BE2C (cell line): ENCODE measurements at regions not wholly inside any gene's neighbourhood (a gene's known extent, or its start where the extent isn't known, plus 50 kb on each side); places are given as distances from the start of the nearest gene placed in this dataset.

ENCODE experiments used
- DNase-seq: peaks from one replicate; pipeline ENCODE4 v3.0.0-alpha.2; 2020
- H3K27me3 ChIP-seq: fragments of 250-450 bp; sonication (Bioruptor Pico); 2 replicates; pipeline ENCODE4 v1.5.1; 2020; ENCODE audit warnings: mild to moderate bottlenecking
- H3K36me3 ChIP-seq: fragments of 250-450 bp; sonication (Bioruptor Pico); 2 replicates; pipeline ENCODE4 v1.5.1; 2020; ENCODE audit warnings: mild to moderate bottlenecking
- H3K4me1 ChIP-seq: fragments of 250-450 bp; sonication (Bioruptor Pico); 2 replicates; pipeline ENCODE4 v1.5.1; 2020
- H3K4me3 ChIP-seq: 2 replicates; pipeline ENCODE4 v1.5.1; 2011; ENCODE audit warnings: low read depth, low read length
- H3K9me3 ChIP-seq: fragments of 250-450 bp; sonication (Bioruptor Pico); 2 replicates; pipeline ENCODE4 v1.5.1; 2020
- TF ChIP-seq, protein P1 (sequence below): IDR thresholded peaks from 2 replicates; pipeline ENCODE4 v1.5.1; 2012; ENCODE audit warnings: mild to moderate bottlenecking, low read depth, low read length

DNA sequence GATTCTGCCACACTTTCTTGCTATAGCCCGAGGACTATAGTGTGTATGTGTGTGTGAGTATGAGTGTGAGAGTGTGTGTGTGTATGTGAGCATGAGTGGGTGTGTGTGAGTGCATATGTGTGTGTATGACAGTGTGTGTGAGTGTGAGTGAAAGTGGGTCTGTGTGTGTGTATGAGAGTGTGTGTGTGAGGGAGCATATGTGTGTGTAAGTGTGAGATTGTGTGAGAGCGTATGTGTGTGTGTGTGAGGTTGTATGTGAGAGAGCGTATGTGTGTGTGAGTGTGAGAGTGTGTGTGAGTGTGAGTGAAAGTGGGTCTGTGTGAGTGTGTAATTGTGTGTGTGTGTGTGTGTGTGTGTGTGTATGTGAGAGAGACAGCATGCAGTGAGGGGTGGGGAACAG, 89.0 kb upstream of the ACSL3 start:
- Histone ChIP-seq H3K9me3 (no peaks in the 10 kb centered on the region), H3K4me3 (no peak overlapping the region), H3K36me3 (no peaks in the 10 kb centered on the region), H3K4me1 (no peaks in the 10 kb centered on the region; the same call in 1 of the 2 replicates), H3K27me3 (no peaks in the 10 kb centered on the region)
- TF ChIP-seq, protein P1, sequence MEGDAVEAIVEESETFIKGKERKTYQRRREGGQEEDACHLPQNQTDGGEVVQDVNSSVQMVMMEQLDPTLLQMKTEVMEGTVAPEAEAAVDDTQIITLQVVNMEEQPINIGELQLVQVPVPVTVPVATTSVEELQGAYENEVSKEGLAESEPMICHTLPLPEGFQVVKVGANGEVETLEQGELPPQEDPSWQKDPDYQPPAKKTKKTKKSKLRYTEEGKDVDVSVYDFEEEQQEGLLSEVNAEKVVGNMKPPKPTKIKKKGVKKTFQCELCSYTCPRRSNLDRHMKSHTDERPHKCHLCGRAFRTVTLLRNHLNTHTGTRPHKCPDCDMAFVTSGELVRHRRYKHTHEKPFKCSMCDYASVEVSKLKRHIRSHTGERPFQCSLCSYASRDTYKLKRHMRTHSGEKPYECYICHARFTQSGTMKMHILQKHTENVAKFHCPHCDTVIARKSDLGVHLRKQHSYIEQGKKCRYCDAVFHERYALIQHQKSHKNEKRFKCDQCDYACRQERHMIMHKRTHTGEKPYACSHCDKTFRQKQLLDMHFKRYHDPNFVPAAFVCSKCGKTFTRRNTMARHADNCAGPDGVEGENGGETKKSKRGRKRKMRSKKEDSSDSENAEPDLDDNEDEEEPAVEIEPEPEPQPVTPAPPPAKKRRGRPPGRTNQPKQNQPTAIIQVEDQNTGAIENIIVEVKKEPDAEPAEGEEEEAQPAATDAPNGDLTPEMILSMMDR: no peak
- no peak for DNase-seq

DNA sequence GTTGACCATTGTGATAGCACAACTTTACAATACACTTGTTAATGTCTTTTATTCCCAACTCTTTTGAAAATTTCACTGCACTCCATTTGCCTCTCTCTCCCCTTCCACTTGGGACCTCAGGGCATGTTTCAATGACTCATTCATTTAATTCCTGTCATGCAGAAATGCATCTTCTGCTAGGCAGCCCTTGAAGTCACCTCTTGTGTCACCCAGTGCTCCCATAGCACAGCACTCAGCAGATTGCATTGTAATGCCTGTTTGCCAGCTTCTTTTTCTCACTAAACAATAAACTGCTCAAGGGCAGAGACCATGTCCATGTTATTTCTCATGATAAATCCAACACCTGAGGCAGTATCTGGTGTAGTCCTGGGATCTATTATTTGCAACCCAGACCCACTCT, 85.9 kb upstream of the ACSL3 start:
- DNase-seq: peak; percentile 42

DNA sequence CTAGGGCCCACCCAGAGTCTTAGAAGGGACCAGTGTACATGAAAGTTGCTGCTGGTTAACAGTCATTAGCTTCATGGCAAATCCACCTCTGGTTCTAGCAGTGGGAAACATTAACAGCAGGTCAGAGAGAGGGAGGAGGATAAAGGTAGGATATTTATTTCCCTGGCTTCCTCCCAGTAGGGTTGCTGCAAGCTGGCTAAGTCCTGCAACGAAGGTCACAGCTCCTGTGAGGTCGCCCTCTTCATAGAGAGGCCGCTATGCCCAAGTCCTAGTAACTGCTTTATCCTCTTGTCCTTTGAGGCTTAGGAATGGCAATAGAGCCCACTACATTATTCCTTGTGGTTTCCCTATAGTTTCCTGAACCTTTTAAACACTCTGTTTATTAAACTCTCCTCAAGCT, 84.0 kb upstream of the ACSL3 start:
- H3K4me3 ChIP-seq: no peak overlapping the region
- H3K36me3 ChIP-seq: no peaks in the 10 kb centered on the region
- no peaks in the 10 kb centered on the region for H3K9me3 ChIP-seq
- H3K4me1 ChIP-seq: no peaks in the 10 kb centered on the region; the same call in 1 of the 2 replicates
- no peak for DNase-seq
- no peaks in the 10 kb centered on the region for H3K27me3 ChIP-seq
- TF ChIP-seq, protein P1: no peak

More for the DNA sequence above, 85.9 kb upstream of the ACSL3 start:
- Histone ChIP-seq H3K4me3 (no peak overlapping the region), H3K9me3 (no peaks in the 10 kb centered on the region), H3K27me3 (no peaks in the 10 kb centered on the region), H3K4me1 (no peaks in the 10 kb centered on the region; the same call in 1 of the 2 replicates), H3K36me3 (no peaks in the 10 kb centered on the region)
- TF ChIP-seq, protein P1: no peak

DNA sequence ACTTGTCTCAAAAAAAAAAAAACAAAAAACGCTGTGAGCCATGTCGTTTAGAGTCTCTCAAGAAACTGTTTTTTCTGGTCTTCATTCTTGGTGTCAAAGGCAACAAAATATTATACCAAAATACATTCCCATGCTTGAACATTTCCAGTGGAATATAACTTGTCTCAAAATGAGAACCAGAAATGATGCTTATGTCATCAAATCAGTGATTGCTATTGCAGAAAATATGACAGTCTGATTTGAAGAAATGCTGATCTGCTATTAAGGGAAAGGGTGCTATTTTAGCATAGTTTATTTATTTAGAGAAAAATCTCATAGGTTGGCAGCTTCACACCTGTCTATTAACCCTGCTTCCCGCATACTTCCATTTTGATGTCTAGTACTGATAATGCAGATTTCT, 82.4 kb upstream of the ACSL3 start:
- H3K4me3 ChIP-seq: no peak overlapping the region
- no peaks in the 10 kb centered on the region for H3K27me3 ChIP-seq
- no peaks in the 10 kb centered on the region; the same call in 1 of the 2 replicates for H3K4me1 ChIP-seq
- no peaks in the 10 kb centered on the region for H3K9me3 ChIP-seq
- H3K36me3 ChIP-seq: no peaks in the 10 kb centered on the region
- no peak for DNase-seq
- TF ChIP-seq, protein P1: no peak

DNA sequence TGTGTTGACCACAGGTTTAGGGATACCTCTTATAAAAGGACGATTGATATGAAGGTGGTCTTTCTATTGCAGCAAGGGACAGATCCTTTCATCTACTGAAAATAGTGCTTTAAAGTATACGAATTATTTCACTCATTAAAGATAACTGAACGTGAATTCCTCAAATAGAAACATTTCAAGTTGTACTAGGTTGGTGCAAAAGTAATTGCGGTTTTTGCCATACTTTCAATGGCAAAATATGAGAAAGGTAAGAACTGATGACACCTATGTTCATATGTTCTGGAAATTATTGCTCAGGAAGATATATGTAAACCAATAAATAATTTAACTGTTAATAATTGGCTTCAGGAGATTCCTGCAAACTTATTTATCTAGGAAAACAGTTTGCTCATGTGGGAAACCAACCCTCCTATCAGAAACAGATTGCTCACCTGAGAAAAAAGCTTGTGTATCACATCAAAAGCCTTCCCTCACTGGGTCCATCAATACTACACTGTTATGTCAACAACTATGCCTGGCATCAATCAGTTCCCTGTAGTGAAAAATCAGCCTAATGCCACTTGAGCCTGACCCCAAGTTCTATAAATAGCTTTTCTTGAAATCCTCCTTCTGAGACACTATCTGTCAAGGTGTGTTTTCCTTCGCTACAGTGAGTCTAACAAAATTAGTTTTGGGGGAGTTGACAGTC, 81.5 kb upstream of the ACSL3 start:
- Histone ChIP-seq H3K4me3 (no peak overlapping the region), H3K36me3 (no peaks in the 10 kb centered on the region), H3K4me1 (no peaks in the 10 kb centered on the region; the same call in 1 of the 2 replicates), H3K27me3 (no peaks in the 10 kb centered on the region), H3K9me3 (no peaks in the 10 kb centered on the region)
- DNase-seq: no peak
- TF ChIP-seq, protein P1: no peak

DNA sequence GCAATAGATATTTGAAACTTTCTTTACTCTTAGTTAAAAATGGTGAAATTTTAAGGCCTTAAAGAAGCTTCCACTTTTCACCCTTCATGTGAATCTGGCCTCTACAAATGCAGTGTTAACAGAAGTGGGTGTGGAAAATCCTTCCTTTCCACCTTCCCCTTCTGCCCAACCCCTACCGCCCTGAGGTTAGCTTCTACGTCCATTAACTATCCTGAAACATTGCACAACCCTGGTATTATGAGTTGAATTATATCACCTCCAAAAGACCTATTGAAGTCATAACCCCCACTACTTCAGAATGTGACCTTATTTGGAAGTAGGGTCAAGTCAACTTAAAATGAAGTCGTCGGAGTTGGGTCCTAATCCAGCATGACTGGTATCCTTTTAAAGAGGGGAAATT, 80.8 kb upstream of the ACSL3 start:
- Histone ChIP-seq H3K36me3 (no peaks in the 10 kb centered on the region), H3K27me3 (no peaks in the 10 kb centered on the region), H3K4me3 (no peak overlapping the region), H3K4me1 (no peaks in the 10 kb centered on the region; the same call in 1 of the 2 replicates), H3K9me3 (no peaks in the 10 kb centered on the region)
- TF ChIP-seq, protein P1: no peak
- no peak for DNase-seq
